ENCODE measurements at regions not wholly inside any gene's neighbourhood (a gene's known extent, or its start where the extent isn't known, plus 50 kb on each side); places are given as distances from the start of the nearest gene placed in this dataset.

GRCh38 chr13:39892721-39893685, 237.5 kb downstream of the COG6 start:
- H3K4me1 ChIP-seq (ENCODE audit: insufficient read depth, low read length), result no peaks in the 10 kb centered on the region
- no peak overlapping the region for H3K9ac ChIP-seq (ENCODE audit: low read depth, low read length)
- H3K36me3 ChIP-seq (ENCODE audit: insufficient read depth, low read length), result no peaks in the 10 kb centered on the region
- H3K9me3 ChIP-seq (ENCODE audit: control insufficient read depth, insufficient read depth, low read length), result no peaks in the 10 kb centered on the region

DNA sequence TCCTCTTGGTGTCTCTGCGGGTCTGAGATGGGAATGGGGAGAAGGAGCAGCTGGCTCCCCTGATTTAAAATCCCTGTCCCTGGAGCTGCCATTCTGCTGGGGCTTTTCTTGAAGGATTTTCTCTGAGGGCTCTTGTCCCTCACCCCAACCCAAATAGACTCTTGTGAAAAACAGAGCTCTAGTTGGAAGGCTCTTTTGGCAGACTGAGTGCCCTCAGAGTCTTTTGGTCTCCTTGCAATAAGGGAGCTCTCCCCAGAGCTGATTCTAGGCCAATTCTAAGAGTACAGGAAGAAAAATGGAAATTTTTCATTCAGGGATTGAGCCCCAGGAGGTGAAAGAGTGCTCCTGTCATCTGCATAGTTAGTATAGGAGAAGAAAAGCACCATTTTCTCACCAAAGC, 238.3 kb downstream of the COG6 start:
- Histone ChIP-seq H3K4me1 (ENCODE audit: insufficient read depth, low read length) (no peaks in the 10 kb centered on the region), H3K9me3 (ENCODE audit: control insufficient read depth, insufficient read depth, low read length) (no peaks in the 10 kb centered on the region), H3K36me3 (ENCODE audit: insufficient read depth, low read length) (no peaks in the 10 kb centered on the region), H3K9ac (ENCODE audit: low read depth, low read length) (no peak overlapping the region)

GRCh38 chr13:39894586-39894985, 239.1 kb downstream of the COG6 start:
- Histone ChIP-seq H3K9ac (ENCODE audit: low read depth, low read length) (no peak overlapping the region), H3K4me1 (ENCODE audit: insufficient read depth, low read length) (no peaks in the 10 kb centered on the region), H3K36me3 (ENCODE audit: insufficient read depth, low read length) (no peaks in the 10 kb centered on the region), H3K9me3 (ENCODE audit: control insufficient read depth, insufficient read depth, low read length) (no peaks in the 10 kb centered on the region)

- Histone ChIP-seq H3K4me1 (ENCODE audit: insufficient read depth, low read length) (no peaks in the 10 kb centered on the region), H3K36me3 (ENCODE audit: insufficient read depth, low read length) (no peaks in the 10 kb centered on the region), H3K9me3 (ENCODE audit: control insufficient read depth, insufficient read depth, low read length) (no peaks in the 10 kb centered on the region), H3K9ac (ENCODE audit: low read depth, low read length) (no peak overlapping the region)
These were observed 239.8 kb downstream of the COG6 start for GRCh38 chr13:39895254-39895653.

DNA sequence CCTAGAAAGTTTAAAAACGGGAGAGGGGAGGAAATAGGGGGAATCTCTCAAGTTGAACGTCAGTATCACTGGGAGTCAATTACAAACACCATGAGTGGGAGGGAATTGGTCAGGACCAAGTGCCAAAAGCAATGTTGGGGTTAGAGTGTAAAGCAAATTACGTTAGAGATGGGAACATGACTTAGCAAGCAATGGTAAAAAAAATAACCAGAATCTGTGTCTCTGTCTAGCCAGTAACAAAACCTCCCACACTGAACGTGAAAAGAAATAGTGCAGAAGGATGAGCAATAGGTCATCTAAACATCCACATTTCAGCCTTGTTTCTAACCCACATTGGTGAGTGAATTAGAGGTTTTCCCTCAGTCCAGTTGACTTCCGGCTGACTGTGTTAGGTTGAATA, 242.2 kb downstream of the COG6 start:
- H3K36me3 ChIP-seq (ENCODE audit: insufficient read depth, low read length), result no peaks in the 10 kb centered on the region
- H3K9me3 ChIP-seq (ENCODE audit: control insufficient read depth, insufficient read depth, low read length), result no peaks in the 10 kb centered on the region
- no peaks in the 10 kb centered on the region for H3K4me1 ChIP-seq (ENCODE audit: insufficient read depth, low read length)
- no peak overlapping the region for H3K9ac ChIP-seq (ENCODE audit: low read depth, low read length)

- Histone ChIP-seq H3K9me3 (ENCODE audit: control insufficient read depth, insufficient read depth, low read length) (no peaks in the 10 kb centered on the region), H3K36me3 (ENCODE audit: insufficient read depth, low read length) (no peaks in the 10 kb centered on the region)
These were observed 244.8 kb downstream of the COG6 start for GRCh38 chr13:39900106-39900750.

DNA sequence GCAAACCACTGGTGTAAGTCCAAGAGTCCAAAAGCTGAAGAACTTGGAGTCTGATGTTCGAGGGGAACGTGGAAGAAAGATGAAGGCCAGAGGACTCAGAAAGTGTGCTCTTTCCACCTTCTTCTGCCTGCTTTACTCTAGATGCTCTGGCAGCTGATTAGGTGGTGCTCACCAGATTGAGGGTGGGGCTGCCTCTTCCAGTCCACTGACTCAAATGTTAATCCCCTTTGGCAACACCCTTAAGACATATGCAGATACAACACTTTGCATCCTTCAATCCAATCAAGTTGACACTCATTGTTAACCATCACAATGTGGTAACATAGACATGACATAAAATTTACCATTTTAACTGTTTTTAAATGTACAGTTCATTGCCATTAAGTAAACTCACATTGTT, 249.5 kb downstream of the COG6 start:
- H3K9ac ChIP-seq (ENCODE audit: low read depth, low read length), result no peak overlapping the region
- no peaks in the 10 kb centered on the region for H3K4me1 ChIP-seq (ENCODE audit: insufficient read depth, low read length)
- H3K36me3 ChIP-seq (ENCODE audit: insufficient read depth, low read length), result no peaks in the 10 kb centered on the region
- H3K9me3 ChIP-seq (ENCODE audit: control insufficient read depth, insufficient read depth, low read length), result no peaks in the 10 kb centered on the region

More at GRCh38 chr13:39900106-39900750, 244.8 kb downstream of the COG6 start:
- Histone ChIP-seq H3K4me1 (ENCODE audit: insufficient read depth, low read length) (no peaks in the 10 kb centered on the region), H3K9ac (ENCODE audit: low read depth, low read length) (no peak overlapping the region)

GRCh38 chr13:39909634-39910033, 254.2 kb downstream of the COG6 start:
- no peaks in the 10 kb centered on the region for H3K9me3 ChIP-seq (ENCODE audit: control insufficient read depth, insufficient read depth, low read length)
- no peaks in the 10 kb centered on the region for H3K4me1 ChIP-seq (ENCODE audit: insufficient read depth, low read length)
- no peaks in the 10 kb centered on the region for H3K36me3 ChIP-seq (ENCODE audit: insufficient read depth, low read length)
- no peak overlapping the region for H3K9ac ChIP-seq (ENCODE audit: low read depth, low read length)

GRCh38 chr13:39910041-39910440, 254.6 kb downstream of the COG6 start:
- H3K9ac ChIP-seq (ENCODE audit: low read depth, low read length), result no peak overlapping the region
- no peaks in the 10 kb centered on the region for H3K9me3 ChIP-seq (ENCODE audit: control insufficient read depth, insufficient read depth, low read length)
- H3K36me3 ChIP-seq (ENCODE audit: insufficient read depth, low read length), result no peaks in the 10 kb centered on the region
- no peaks in the 10 kb centered on the region for H3K4me1 ChIP-seq (ENCODE audit: insufficient read depth, low read length)

DNA sequence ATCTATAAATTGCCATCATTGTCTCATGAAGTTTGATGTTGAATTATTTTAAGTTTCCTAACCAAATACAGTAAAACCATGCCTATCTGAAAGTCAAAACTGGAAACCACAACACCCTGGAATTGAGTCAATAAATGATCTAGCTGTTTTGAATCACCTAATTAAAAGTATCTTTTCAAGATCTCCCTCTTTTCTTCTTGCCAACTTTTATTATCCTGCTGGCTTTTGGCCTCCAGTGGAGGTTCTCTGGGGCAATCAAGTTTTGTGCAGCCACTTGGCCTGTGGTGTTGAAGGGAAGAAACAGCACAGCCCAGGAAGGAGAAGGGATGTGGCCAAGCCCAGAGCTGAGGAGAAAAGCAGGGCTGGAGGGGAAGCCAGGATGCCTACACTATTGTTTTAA, 255.4 kb downstream of the COG6 start:
- no peaks in the 10 kb centered on the region for H3K4me1 ChIP-seq (ENCODE audit: insufficient read depth, low read length)
- H3K9ac ChIP-seq (ENCODE audit: low read depth, low read length), result no peak overlapping the region
- H3K9me3 ChIP-seq (ENCODE audit: control insufficient read depth, insufficient read depth, low read length), result no peaks in the 10 kb centered on the region
- no peaks in the 10 kb centered on the region for H3K36me3 ChIP-seq (ENCODE audit: insufficient read depth, low read length)

GRCh38 chr13:39913339-39913738, 257.9 kb downstream of the COG6 start:
- H3K9me3 ChIP-seq (ENCODE audit: control insufficient read depth, insufficient read depth, low read length), result no peaks in the 10 kb centered on the region
- H3K4me1 ChIP-seq (ENCODE audit: insufficient read depth, low read length), result no peaks in the 10 kb centered on the region
- no peaks in the 10 kb centered on the region for H3K36me3 ChIP-seq (ENCODE audit: insufficient read depth, low read length)
- H3K9ac ChIP-seq (ENCODE audit: low read depth, low read length), result no peak overlapping the region

DNA sequence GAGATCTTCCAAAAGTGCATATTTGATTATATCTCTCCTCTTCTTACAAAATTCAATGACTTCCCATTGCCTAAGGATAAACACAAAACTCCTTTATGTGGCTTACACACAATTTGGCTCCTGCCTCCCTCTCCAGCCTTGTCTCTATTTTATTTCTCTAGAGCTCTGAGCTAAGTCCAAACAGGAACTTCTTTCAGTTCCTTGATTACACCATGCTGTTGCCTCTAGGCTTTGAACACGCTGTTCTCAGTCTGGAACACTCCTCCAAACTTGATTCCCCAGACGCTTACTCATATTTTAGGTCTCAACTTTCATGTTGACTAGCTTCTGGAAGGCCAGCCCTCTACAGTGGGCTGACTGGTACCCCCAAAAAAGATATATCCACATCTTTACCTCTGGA, 258.5 kb downstream of the COG6 start:
- no peak overlapping the region for H3K9ac ChIP-seq (ENCODE audit: low read depth, low read length)
- no peaks in the 10 kb centered on the region for H3K4me1 ChIP-seq (ENCODE audit: insufficient read depth, low read length)
- H3K36me3 ChIP-seq (ENCODE audit: insufficient read depth, low read length), result no peaks in the 10 kb centered on the region
- H3K9me3 ChIP-seq (ENCODE audit: control insufficient read depth, insufficient read depth, low read length), result no peaks in the 10 kb centered on the region

DNA sequence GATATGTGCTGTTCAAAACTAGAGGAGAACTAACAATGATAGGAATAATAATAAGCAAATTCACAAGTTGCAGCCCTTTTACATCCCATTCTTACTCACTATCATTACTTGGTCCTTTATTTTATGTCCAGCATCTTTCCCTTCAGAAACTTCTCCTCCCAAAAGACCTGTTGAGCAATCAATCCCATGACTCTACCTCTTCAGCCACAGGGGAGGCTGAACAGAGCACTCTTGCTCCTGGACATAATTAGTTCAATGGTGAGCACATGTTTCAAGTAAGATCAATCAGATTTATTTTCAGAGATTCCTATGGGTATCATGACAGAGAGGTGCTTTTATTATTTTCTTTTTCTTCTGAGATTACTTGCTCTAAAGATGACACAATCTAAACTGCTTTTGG, 260.0 kb downstream of the COG6 start:
- no peak overlapping the region for H3K9ac ChIP-seq (ENCODE audit: low read depth, low read length)
- H3K4me1 ChIP-seq (ENCODE audit: insufficient read depth, low read length), result no peaks in the 10 kb centered on the region
- no peaks in the 10 kb centered on the region for H3K36me3 ChIP-seq (ENCODE audit: insufficient read depth, low read length)
- no peaks in the 10 kb centered on the region for H3K9me3 ChIP-seq (ENCODE audit: control insufficient read depth, insufficient read depth, low read length)

DNA sequence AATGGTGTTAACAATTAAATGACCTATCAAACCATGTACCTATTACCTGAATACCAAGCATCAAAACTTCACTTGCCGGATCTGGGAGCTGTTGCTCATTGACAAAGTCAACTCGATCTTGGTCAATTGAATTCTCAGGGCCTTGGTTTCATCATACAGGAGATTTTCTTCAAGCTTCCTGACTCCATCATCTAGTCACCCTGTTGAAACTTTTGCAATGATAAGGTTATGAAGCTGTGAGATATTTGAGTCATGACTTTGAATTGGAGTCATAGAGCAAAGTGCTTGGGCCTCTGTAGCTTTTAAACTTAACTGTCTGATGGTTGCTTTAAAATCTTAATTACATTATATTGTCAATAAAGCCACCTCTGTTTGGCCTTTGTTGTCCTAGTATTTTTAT, 260.9 kb downstream of the COG6 start:
- Histone ChIP-seq H3K36me3 (ENCODE audit: insufficient read depth, low read length) (no peaks in the 10 kb centered on the region), H3K9me3 (ENCODE audit: control insufficient read depth, insufficient read depth, low read length) (no peaks in the 10 kb centered on the region), H3K4me1 (ENCODE audit: insufficient read depth, low read length) (no peaks in the 10 kb centered on the region), H3K9ac (ENCODE audit: low read depth, low read length) (no peak overlapping the region)

- no peaks in the 10 kb centered on the region for H3K4me1 ChIP-seq (ENCODE audit: insufficient read depth, low read length)
- no peak overlapping the region for H3K9ac ChIP-seq (ENCODE audit: low read depth, low read length)
- H3K36me3 ChIP-seq (ENCODE audit: insufficient read depth, low read length), result no peaks in the 10 kb centered on the region
- H3K9me3 ChIP-seq (ENCODE audit: control insufficient read depth, insufficient read depth, low read length), result no peaks in the 10 kb centered on the region
These were observed 263.3 kb downstream of the COG6 start for GRCh38 chr13:39918620-39919236.

Measured in ES-I3 (cell line).